ENCODE measurements at regions not wholly inside any gene's neighbourhood (a gene's known extent, or its start where the extent isn't known, plus 50 kb on each side); places are given as distances from the start of the nearest gene placed in this dataset.

- H3K4me3 ChIP-seq (ENCODE audit: low read depth, low read length) = no peak overlapping the region
- no peak for DNase-seq (ENCODE audit: low read depth)
- TF ChIP-seq CTCF (IDR thresholded peaks at IDR 0.05; ENCODE audit: low read depth, low read length, missing control alignments) = no peak
Observed at GRCh38 chr14:24744641-24745040, 110.7 kb upstream of the GZMB start.

GRCh38 chr14:24741871-24742270, 107.9 kb upstream of the GZMB start:
- no peak overlapping the region for H3K4me3 ChIP-seq (ENCODE audit: low read depth, low read length)
- DNase-seq (ENCODE audit: low read depth) = no peak
- TF ChIP-seq CTCF (IDR thresholded peaks at IDR 0.05; ENCODE audit: low read depth, low read length, missing control alignments) = no peak

- TF ChIP-seq CTCF (IDR thresholded peaks at IDR 0.05; ENCODE audit: low read depth, low read length, missing control alignments) = no peak
- no peak for DNase-seq (ENCODE audit: low read depth)
- no peak overlapping the region for H3K4me3 ChIP-seq (ENCODE audit: low read depth, low read length)
Observed at GRCh38 chr14:24735984-24736630, 102.1 kb upstream of the GZMB start.

GRCh38 chr14:24734917-24735500, 101.0 kb upstream of the GZMB start:
- DNase-seq (ENCODE audit: low read depth) = peak; percentile 39
- TF ChIP-seq CTCF (IDR thresholded peaks at IDR 0.05; ENCODE audit: low read depth, low read length, missing control alignments) = peak; percentile 64
- no peak overlapping the region for H3K4me3 ChIP-seq (ENCODE audit: low read depth, low read length)

- DNase-seq (ENCODE audit: low read depth) = no peak
- no peak for TF ChIP-seq CTCF (IDR thresholded peaks at IDR 0.05; ENCODE audit: low read depth, low read length, missing control alignments)
- no peak overlapping the region for H3K4me3 ChIP-seq (ENCODE audit: low read depth, low read length)
Observed at GRCh38 chr14:24726480-24726879, 92.5 kb upstream of the GZMB start.

GRCh38 chr14:24725311-24725710, 91.3 kb upstream of the GZMB start:
- TF ChIP-seq CTCF (IDR thresholded peaks at IDR 0.05; ENCODE audit: low read depth, low read length, missing control alignments) = no peak
- DNase-seq (ENCODE audit: low read depth) = no peak
- no peak overlapping the region for H3K4me3 ChIP-seq (ENCODE audit: low read depth, low read length)

- no peak for DNase-seq (ENCODE audit: low read depth)
- H3K4me3 ChIP-seq (ENCODE audit: low read depth, low read length) = no peak overlapping the region
- TF ChIP-seq CTCF (IDR thresholded peaks at IDR 0.05; ENCODE audit: low read depth, low read length, missing control alignments) = no peak
Observed at GRCh38 chr14:24721775-24722174, 87.8 kb upstream of the GZMB start.
